ENCODE measurements at regions not wholly inside any gene's neighbourhood (a gene's known extent, or its start where the extent isn't known, plus 50 kb on each side); places are given as distances from the start of the nearest gene placed in this dataset.

- no peak for DNase-seq (ENCODE audit: low read depth in 2 of 2)
Observed at GRCh38 chr9:107932046-107932445, 442.5 kb upstream of the KLF4 start.

GRCh38 chr9:107931071-107931715 lies 441.6 kb upstream of the KLF4 start:
- no peak for DNase-seq (ENCODE audit: low read depth in 2 of 2)

- no peak for DNase-seq (ENCODE audit: low read depth in 2 of 2)
Observed at GRCh38 chr9:107929443-107929842, 439.9 kb upstream of the KLF4 start.

GRCh38 chr9:107928701-107929371 lies 439.3 kb upstream of the KLF4 start:
- DNase-seq (ENCODE audit: low read depth in 2 of 2), result no peak

- no peak for DNase-seq (ENCODE audit: low read depth in 2 of 2)
Observed at GRCh38 chr9:107927276-107927675, 437.7 kb upstream of the KLF4 start.

GRCh38 chr9:107925749-107926297 lies 436.3 kb upstream of the KLF4 start:
- no peak for DNase-seq (ENCODE audit: low read depth in 2 of 2)

- no peak for DNase-seq (ENCODE audit: low read depth in 2 of 2)
Observed at GRCh38 chr9:107922260-107922659, 432.7 kb upstream of the KLF4 start.

GRCh38 chr9:107919263-107919662 lies 429.7 kb upstream of the KLF4 start:
- no peak for DNase-seq (ENCODE audit: low read depth in 2 of 2)

- DNase-seq (ENCODE audit: low read depth in 2 of 2), result no peak
Observed at GRCh38 chr9:107918749-107919148, 429.2 kb upstream of the KLF4 start.

GRCh38 chr9:107914151-107914550 lies 424.6 kb upstream of the KLF4 start:
- DNase-seq (ENCODE audit: low read depth in 2 of 2), result no peak

- no peak for DNase-seq (ENCODE audit: low read depth in 2 of 2)
Observed at GRCh38 chr9:107907715-107908114, 418.1 kb upstream of the KLF4 start.

GRCh38 chr9:107907255-107907654 lies 417.7 kb upstream of the KLF4 start:
- no peak for DNase-seq (ENCODE audit: low read depth in 2 of 2)

GRCh38 chr9:107906074-107906473 lies 416.5 kb upstream of the KLF4 start:
- DNase-seq (ENCODE audit: low read depth in 2 of 2), result no peak

GRCh38 chr9:107905308-107906020 lies 415.9 kb upstream of the KLF4 start:
- no peak for DNase-seq (ENCODE audit: low read depth in 2 of 2)

GRCh38 chr9:107899961-107900330 lies 410.4 kb upstream of the KLF4 start:
- DNase-seq (ENCODE audit: low read depth in 2 of 2), result no peak

GRCh38 chr9:107898761-107899160 lies 409.2 kb upstream of the KLF4 start:
- no peak for DNase-seq (ENCODE audit: low read depth in 2 of 2)

- no peak for DNase-seq (ENCODE audit: low read depth in 2 of 2)
Observed at GRCh38 chr9:107896544-107896943, 407.0 kb upstream of the KLF4 start.

- DNase-seq (ENCODE audit: low read depth in 2 of 2), result no peak
Observed at GRCh38 chr9:107895501-107896001, 406.0 kb upstream of the KLF4 start.

GRCh38 chr9:107894572-107895261 lies 405.1 kb upstream of the KLF4 start:
- no peak for DNase-seq (ENCODE audit: low read depth in 2 of 2)

GRCh38 chr9:107890921-107891465 lies 401.4 kb upstream of the KLF4 start:
- DNase-seq (ENCODE audit: low read depth in 2 of 2), result no peak

- DNase-seq (ENCODE audit: low read depth in 2 of 2), result no peak
Observed at GRCh38 chr9:107888773-107889227, 399.2 kb upstream of the KLF4 start.

Data from dermis microvascular lymphatic vessel endothelial cell (primary cell).